DND-41 (cell line): ENCODE measurements at regions not wholly inside any gene's neighbourhood (a gene's known extent, or its start where the extent isn't known, plus 50 kb on each side); places are given as distances from the start of the nearest gene placed in this dataset.

Experiments
- ATAC-seq: fragments of 200-7000 bp; cut with Tn5 transposase; 3 replicates; pipeline ENCODE4 v1.9.1; 2021; ENCODE audit warnings: low read depth; ENCODE audit not compliant: insufficient read depth
- DNase-seq: peaks from one replicate; pipeline ENCODE4 v3.0.0-alpha.2; 2020
- H2AFZ ChIP-seq: 2 replicates; pipeline ENCODE4 v1.6.0; 2012; ENCODE audit warnings: low read depth, low read length
- H3K27ac ChIP-seq: 2 replicates; pipeline ENCODE4 v1.5.1; 2012; ENCODE audit warnings: low read length, inconsistent platforms
- H3K27me3 ChIP-seq: fragments of 200-600 bp; sonication (generic); 2 replicates; pipeline ENCODE4 v1.6.0; 2012; ENCODE audit warnings: low read length, mild to moderate bottlenecking, inconsistent platforms; ENCODE audit not compliant: insufficient read depth, poor library complexity
- H3K36me3 ChIP-seq: 2 replicates; pipeline ENCODE4 v1.5.1; 2012; ENCODE audit warnings: low read length, inconsistent platforms; ENCODE audit not compliant: insufficient read depth
- H3K4me1 ChIP-seq: 2 replicates; pipeline ENCODE4 v1.5.1; 2012; ENCODE audit warnings: mild to moderate bottlenecking, low read length; ENCODE audit not compliant: insufficient read depth
- H3K4me2 ChIP-seq: 2 replicates; pipeline ENCODE4 v1.6.0; 2012; ENCODE audit warnings: mild to moderate bottlenecking, moderate library complexity, low read length, inconsistent platforms; ENCODE audit not compliant: insufficient read depth
- H3K4me3 ChIP-seq, 2 experiments: fragments of 200-600 bp in 1 of 2; shearing (Covaris generic) in 1 of 2; 2 replicates each; pipeline ENCODE4 v1.5.1; 2012 to 2016; ENCODE audit warnings: inconsistent platforms in 2 of 2, low read length in 2 of 2, mild to moderate bottlenecking in 2 of 2, low read depth in 1 of 2, moderate library complexity in 1 of 2
- H3K79me2 ChIP-seq: 2 replicates; pipeline ENCODE4 v1.6.0; 2012; ENCODE audit warnings: low read length, inconsistent platforms; ENCODE audit not compliant: insufficient read depth
- H3K9ac ChIP-seq: 2 replicates; pipeline ENCODE4 v1.6.0; 2012; ENCODE audit warnings: low read depth, mild to moderate bottlenecking, inconsistent platforms, low read length, moderate library complexity
- H3K9me3 ChIP-seq: 2 replicates; pipeline ENCODE4 v1.5.1; 2012; ENCODE audit warnings: low read length, moderate library complexity, mild to moderate bottlenecking, inconsistent platforms; ENCODE audit not compliant: insufficient read depth, severe bottlenecking
- H4K20me1 ChIP-seq: 2 replicates; pipeline ENCODE4 v1.6.0; 2012; ENCODE audit warnings: low read length; ENCODE audit not compliant: insufficient read depth
- CTCF ChIP-seq: IDR thresholded peaks from 2 replicates; pipeline ENCODE4 v1.5.1; 2012; ENCODE audit warnings: borderline replicate concordance, low read length, moderate library complexity, mild to moderate bottlenecking; ENCODE audit not compliant: poor library complexity, severe bottlenecking; ENCODE audit errors: extremely low read depth
- EZH2 ChIP-seq: IDR thresholded peaks from 3 replicates; pipeline ENCODE4 v1.6.1; 2012; ENCODE audit warnings: borderline replicate concordance, low read depth, mild to moderate bottlenecking, moderate library complexity, low read length, inconsistent platforms; ENCODE audit not compliant: severe bottlenecking

- no peak for DNase-seq
- H2AFZ ChIP-seq, result no peak overlapping the region
- H3K27ac ChIP-seq, result no peak overlapping the region
- H3K36me3 ChIP-seq, result no peaks in the 10 kb centered on the region
- no peak overlapping the region for H3K4me3 ChIP-seq
- no peak overlapping the region for H3K4me2 ChIP-seq
- no peaks in the 10 kb centered on the region for H3K27me3 ChIP-seq
- H3K9ac ChIP-seq, result no peak overlapping the region
- no peaks in the 10 kb centered on the region for H3K9me3 ChIP-seq
- no peak for ATAC-seq
- TF ChIP-seq CTCF, result no peak
- TF ChIP-seq EZH2, result no peak
- H3K4me1 ChIP-seq, result no peaks in the 10 kb centered on the region
- H4K20me1 ChIP-seq, result no peaks in the 10 kb centered on the region; the same call in 1 of the 2 replicates
- H3K79me2 ChIP-seq, result no peaks in the 10 kb centered on the region
These were observed 77.3 kb downstream of the UBIAD1 start for GRCh38 chr1:11350265-11350664.

- H3K4me3 ChIP-seq, result no peak overlapping the region
- no peaks in the 10 kb centered on the region; the same call in 1 of the 2 replicates for H4K20me1 ChIP-seq
- H3K9me3 ChIP-seq, result no peaks in the 10 kb centered on the region
- TF ChIP-seq CTCF (no peak), EZH2 (no peak)
- no peaks in the 10 kb centered on the region for H3K4me1 ChIP-seq
- no peak for DNase-seq
- H3K36me3 ChIP-seq, result no peaks in the 10 kb centered on the region
- H3K27ac ChIP-seq, result no peak overlapping the region
- no peak overlapping the region for H3K9ac ChIP-seq
- H3K27me3 ChIP-seq, result no peaks in the 10 kb centered on the region
- no peaks in the 10 kb centered on the region for H3K79me2 ChIP-seq
- H2AFZ ChIP-seq, result no peak overlapping the region
- no peak overlapping the region for H3K4me2 ChIP-seq
- ATAC-seq, result no peak
These were observed 79.2 kb downstream of the UBIAD1 start for GRCh38 chr1:11352058-11352715.

- ATAC-seq, result peak; percentile 68
- TF ChIP-seq CTCF, result no peak
These were observed 80.1 kb downstream of the UBIAD1 start for GRCh38 chr1:11352816-11353799.

More at GRCh38 chr1:11352816-11353799, 80.1 kb downstream of the UBIAD1 start:
- Histone ChIP-seq H3K27me3 (no peaks in the 10 kb centered on the region), H2AFZ (no peak overlapping the region), H3K4me1 (no peaks in the 10 kb centered on the region), H3K9ac (no peak overlapping the region), H3K4me2 (no peak overlapping the region), H3K4me3 (no peak overlapping the region), H4K20me1 (no peaks in the 10 kb centered on the region; the same call in 1 of the 2 replicates), H3K36me3 (no peaks in the 10 kb centered on the region), H3K79me2 (no peaks in the 10 kb centered on the region), H3K27ac (no peak overlapping the region), H3K9me3 (no peaks in the 10 kb centered on the region)
- DNase-seq, result no peak
